Skeletal muscle tissue (tissue), 3 donors: ENCODE measurements at regions not wholly inside any gene's neighbourhood (a gene's known extent, or its start where the extent isn't known, plus 50 kb on each side); places are given as distances from the start of the nearest gene placed in this dataset.
"Not testable (repeated sequence)": the region's sequence is repeated elsewhere in the genome, so short reads cannot be mapped to it uniquely, and the experiment has no call there.

Experiments
- H3K27ac ChIP-seq: one replicate; pipeline ENCODE4 v1.7.0; 2013; ENCODE audit warnings: mild to moderate bottlenecking, low read depth, low read length, inconsistent platforms
- H3K27me3 ChIP-seq, 3 donors: one replicate each; pipeline ENCODE4 v1.7.0; 2013; ENCODE audit warnings: low read length in 3 of 3; ENCODE audit not compliant: control insufficient read depth in 3 of 3, insufficient read depth in 3 of 3
- H3K36me3 ChIP-seq, 3 donors: one replicate each; pipeline ENCODE4 v1.7.0; 2013; ENCODE audit warnings: low read length in 3 of 3; ENCODE audit not compliant: control insufficient read depth in 3 of 3, insufficient read depth in 3 of 3
- H3K4me1 ChIP-seq, 3 donors: one replicate each; pipeline ENCODE4 v1.7.0; 2013; ENCODE audit warnings: low read length in 3 of 3, mild to moderate bottlenecking in 3 of 3; ENCODE audit not compliant: control insufficient read depth in 3 of 3, insufficient read depth in 3 of 3
- H3K4me3 ChIP-seq, 3 donors: one replicate each; pipeline ENCODE4 v1.7.0; 2013; ENCODE audit warnings: low read length in 3 of 3
- H3K9ac ChIP-seq, 3 donors: one replicate each; pipeline ENCODE4 v1.7.0; 2013; ENCODE audit warnings: low read length in 3 of 3, mild to moderate bottlenecking in 3 of 3, moderate library complexity in 2 of 3, low read depth in 1 of 3
- H3K9me3 ChIP-seq, 3 donors: one replicate each; pipeline ENCODE4 v1.7.0; 2013; ENCODE audit warnings: low read length in 3 of 3; ENCODE audit not compliant: control insufficient read depth in 3 of 3
- donor health status: Osteomylitis.

- no peaks in the 10 kb centered on the region for H3K4me1 ChIP-seq
- H3K4me3 ChIP-seq = no peak overlapping the region
- no peaks in the 10 kb centered on the region for H3K36me3 ChIP-seq
- H3K9me3 ChIP-seq = no peaks in the 10 kb centered on the region
- H3K27ac ChIP-seq = no peak overlapping the region
- no peaks in the 10 kb centered on the region for H3K27me3 ChIP-seq
- no peak overlapping the region for H3K9ac ChIP-seq
Observed at GRCh38 chr12:71277866-71278265, 120.1 kb upstream of the TSPAN8 start.

DNA sequence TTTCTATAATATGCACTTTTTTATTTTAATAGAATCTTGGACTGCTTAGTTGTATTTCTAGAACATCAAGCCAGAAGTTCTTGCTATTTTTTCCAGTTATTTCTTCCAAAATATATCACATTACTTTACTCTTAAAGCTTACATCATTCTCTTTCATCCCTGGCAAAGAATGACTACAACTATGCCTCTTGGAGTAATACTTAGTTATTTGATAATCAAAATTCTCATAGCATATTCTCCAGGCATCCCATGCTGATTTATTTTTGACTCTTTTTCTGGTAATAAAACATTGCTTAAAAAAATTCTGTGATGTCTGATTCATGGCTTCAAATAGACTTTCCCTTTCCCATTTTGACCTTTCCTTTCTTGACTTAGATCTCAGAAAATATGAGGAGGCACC lies 118.7 kb upstream of the TSPAN8 start:
- no peaks in the 10 kb centered on the region for H3K36me3 ChIP-seq
- H3K27ac ChIP-seq = no peak overlapping the region
- H3K4me1 ChIP-seq = no peaks in the 10 kb centered on the region
- H3K9ac ChIP-seq = no peak overlapping the region
- H3K27me3 ChIP-seq = no peaks in the 10 kb centered on the region
- no peak overlapping the region for H3K4me3 ChIP-seq
- no peaks in the 10 kb centered on the region for H3K9me3 ChIP-seq

GRCh38 chr12:71270794-71271193 lies 113.0 kb upstream of the TSPAN8 start:
- not testable (repeated sequence) for H3K9me3 ChIP-seq, H3K27me3 ChIP-seq, H3K9ac ChIP-seq, H3K4me1 ChIP-seq, H3K27ac ChIP-seq, H3K36me3 ChIP-seq, H3K4me3 ChIP-seq

GRCh38 chr12:71270057-71270456 lies 112.3 kb upstream of the TSPAN8 start:
- H3K27me3 ChIP-seq = no peaks in the 10 kb centered on the region
- no peak overlapping the region for H3K27ac ChIP-seq
- H3K36me3 ChIP-seq = no peaks in the 10 kb centered on the region
- H3K4me3 ChIP-seq = no peak overlapping the region
- no peaks in the 10 kb centered on the region for H3K4me1 ChIP-seq
- H3K9ac ChIP-seq = no peak overlapping the region
- no peaks in the 10 kb centered on the region for H3K9me3 ChIP-seq

DNA sequence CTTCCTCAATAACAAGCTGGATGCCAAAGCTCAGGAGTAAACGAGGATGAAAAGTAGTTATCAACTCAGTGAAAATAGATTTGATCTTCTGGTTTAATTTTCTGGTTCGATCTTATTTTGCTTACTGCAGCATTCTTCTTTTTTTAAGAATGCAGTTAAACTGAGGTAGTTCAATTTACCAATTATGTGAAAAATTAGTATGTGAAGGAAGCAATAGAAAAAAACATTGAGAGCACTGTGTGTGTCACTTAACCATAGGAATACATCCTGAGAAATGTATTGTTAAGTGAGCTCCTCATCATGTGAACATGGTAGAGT lies 111.4 kb upstream of the TSPAN8 start:
- Histone ChIP-seq H3K9ac (no peak overlapping the region), H3K4me1 (no peaks in the 10 kb centered on the region), H3K9me3 (no peaks in the 10 kb centered on the region), H3K27ac (no peak overlapping the region), H3K36me3 (no peaks in the 10 kb centered on the region), H3K27me3 (no peaks in the 10 kb centered on the region), H3K4me3 (no peak overlapping the region)

- Histone ChIP-seq H3K9ac (no peak overlapping the region), H3K36me3 (no peaks in the 10 kb centered on the region), H3K9me3 (no peaks in the 10 kb centered on the region), H3K27ac (no peak overlapping the region), H3K4me3 (no peak overlapping the region), H3K4me1 (no peaks in the 10 kb centered on the region), H3K27me3 (no peaks in the 10 kb centered on the region)
Observed at GRCh38 chr12:71268598-71269280, 110.9 kb upstream of the TSPAN8 start.

DNA sequence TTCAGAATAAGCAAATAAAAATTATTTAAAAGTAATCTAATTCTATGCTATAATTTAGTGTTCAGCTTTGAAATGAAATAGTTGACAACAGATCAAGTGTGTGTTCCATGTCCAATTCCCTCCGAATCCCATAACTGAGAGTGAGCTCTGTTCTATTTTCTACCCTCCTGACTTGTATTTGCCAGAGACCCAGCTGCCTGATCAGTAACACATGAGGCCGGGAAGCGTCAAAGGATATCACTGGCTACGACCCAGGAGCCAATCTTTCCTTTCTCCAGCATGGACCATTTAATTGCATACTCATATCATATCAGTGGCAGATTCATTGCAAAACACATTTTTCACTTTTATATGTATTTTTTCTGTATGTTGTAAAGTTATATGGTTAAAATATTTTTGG lies 108.8 kb upstream of the TSPAN8 start:
- Histone ChIP-seq H3K9me3 (no peaks in the 10 kb centered on the region), H3K4me1 (no peaks in the 10 kb centered on the region), H3K27me3 (no peaks in the 10 kb centered on the region), H3K9ac (no peak overlapping the region), H3K36me3 (no peaks in the 10 kb centered on the region), H3K27ac (no peak overlapping the region), H3K4me3 (no peak overlapping the region)

DNA sequence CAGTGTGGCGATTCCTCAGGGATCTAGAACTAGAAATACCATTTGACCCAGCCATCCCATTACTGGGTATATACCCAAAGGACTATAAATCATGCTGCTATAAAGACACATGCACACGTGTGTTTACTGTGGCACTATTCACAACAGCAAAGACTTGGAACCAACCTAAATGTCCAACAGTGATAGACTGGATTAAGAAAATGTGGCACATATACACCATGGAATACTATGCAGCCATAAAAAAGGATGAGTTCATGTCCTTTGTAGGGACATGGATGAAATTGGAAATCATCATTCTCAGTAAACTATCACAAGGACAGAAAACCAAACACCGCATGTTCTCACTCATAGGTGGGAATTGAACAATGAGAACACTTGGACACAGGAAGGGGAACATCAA lies 107.9 kb upstream of the TSPAN8 start:
- not testable (repeated sequence) for H3K36me3 ChIP-seq, H3K4me3 ChIP-seq, H3K9me3 ChIP-seq, H3K27me3 ChIP-seq, H3K27ac ChIP-seq, H3K4me1 ChIP-seq, H3K9ac ChIP-seq

- H3K27me3 ChIP-seq = no peaks in the 10 kb centered on the region
- no peak overlapping the region for H3K9ac ChIP-seq
- H3K4me3 ChIP-seq = no peak overlapping the region
- no peak overlapping the region for H3K27ac ChIP-seq
- no peaks in the 10 kb centered on the region for H3K9me3 ChIP-seq
- no peaks in the 10 kb centered on the region for H3K4me1 ChIP-seq
- H3K36me3 ChIP-seq = no peaks in the 10 kb centered on the region
Observed at GRCh38 chr12:71262466-71262865, 104.7 kb upstream of the TSPAN8 start.

GRCh38 chr12:71252473-71252872 lies 94.7 kb upstream of the TSPAN8 start:
- Histone ChIP-seq H3K36me3 (no peaks in the 10 kb centered on the region), H3K9me3 (peaks cover 0 to 6% (median 0%) of the 10 kb centered on the region in 3 donors), H3K9ac (no peak overlapping the region)

DNA sequence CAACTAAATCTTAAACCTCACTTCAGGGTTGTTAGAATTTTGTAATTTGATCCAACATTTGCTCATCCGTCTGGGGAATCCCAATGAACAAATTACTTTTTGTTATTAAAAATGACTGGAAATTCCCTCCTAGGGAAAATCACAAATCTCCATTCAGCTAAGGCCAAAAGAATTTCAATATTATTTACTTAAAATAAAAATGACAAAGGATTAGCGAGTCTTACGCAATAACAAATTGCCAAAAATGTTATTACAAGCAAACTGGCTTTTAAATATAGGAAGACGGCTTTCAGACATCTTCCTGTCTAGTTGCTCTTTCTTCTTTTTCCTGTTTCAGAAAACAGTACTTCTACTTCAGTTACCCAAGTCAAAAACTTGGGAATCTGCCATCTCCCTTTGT lies 92.4 kb upstream of the TSPAN8 start:
- peak overlapping the region in 1 of 3 donors; percentile 16 for H3K4me3 ChIP-seq
- H3K9me3 ChIP-seq = peaks cover 0 to 6% (median 0%) of the 10 kb centered on the region in 3 donors
- no peaks in the 10 kb centered on the region for H3K36me3 ChIP-seq
- no peak overlapping the region for H3K9ac ChIP-seq
- H3K27ac ChIP-seq = no peak overlapping the region
- H3K4me1 ChIP-seq = no peaks in the 10 kb centered on the region
- no peaks in the 10 kb centered on the region for H3K27me3 ChIP-seq

More at GRCh38 chr12:71252473-71252872, 94.7 kb upstream of the TSPAN8 start:
- H3K27me3 ChIP-seq = no peaks in the 10 kb centered on the region
- no peaks in the 10 kb centered on the region for H3K4me1 ChIP-seq
- H3K27ac ChIP-seq = no peak overlapping the region
- no peak overlapping the region for H3K4me3 ChIP-seq
